HFF-Myc (cell line): ENCODE measurements at regions not wholly inside any gene's neighbourhood (a gene's known extent, or its start where the extent isn't known, plus 50 kb on each side); places are given as distances from the start of the nearest gene placed in this dataset.

ENCODE experiments used
- DNase-seq: peaks from one replicate; pipeline ENCODE4 v3.0.0-alpha.2; 2011; ENCODE audit warnings: low read depth; ENCODE audit errors: extremely low read depth
- H3K4me3 ChIP-seq: replicated peaks from 2 replicates; pipeline ENCODE4 v1.5.1; 2011; ENCODE audit warnings: low read depth, mild to moderate bottlenecking, control low read depth, low read length
- CTCF ChIP-seq: IDR thresholded peaks from 2 replicates; pipeline ENCODE4 v1.5.1; 2012; ENCODE audit warnings: mild to moderate bottlenecking, low read depth, low read length, control low read depth; ENCODE audit errors: missing control alignments

DNA sequence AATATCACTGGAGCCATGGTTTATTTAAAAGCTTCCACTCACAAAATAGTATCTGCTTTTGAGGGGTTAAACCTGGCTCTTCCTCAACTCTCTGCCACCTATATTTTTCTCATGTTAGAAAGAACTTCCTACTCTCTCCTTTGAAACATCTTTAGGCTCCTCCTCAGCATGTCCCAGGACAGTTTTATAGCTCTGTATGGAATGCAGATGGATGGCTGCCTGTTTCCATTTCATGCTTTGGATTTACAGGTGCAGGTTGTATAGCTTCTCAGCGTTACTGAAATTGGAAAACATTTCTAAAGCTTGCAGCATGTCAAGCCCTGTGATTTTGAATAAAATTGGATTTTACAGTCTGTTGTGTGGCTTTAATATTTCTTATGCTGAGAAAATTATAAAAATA is 314.0 kb downstream of the NDFIP2 start:
- TF ChIP-seq CTCF, result no peak
- H3K4me3 ChIP-seq, result no peak overlapping the region
- DNase-seq, result no peak

DNA sequence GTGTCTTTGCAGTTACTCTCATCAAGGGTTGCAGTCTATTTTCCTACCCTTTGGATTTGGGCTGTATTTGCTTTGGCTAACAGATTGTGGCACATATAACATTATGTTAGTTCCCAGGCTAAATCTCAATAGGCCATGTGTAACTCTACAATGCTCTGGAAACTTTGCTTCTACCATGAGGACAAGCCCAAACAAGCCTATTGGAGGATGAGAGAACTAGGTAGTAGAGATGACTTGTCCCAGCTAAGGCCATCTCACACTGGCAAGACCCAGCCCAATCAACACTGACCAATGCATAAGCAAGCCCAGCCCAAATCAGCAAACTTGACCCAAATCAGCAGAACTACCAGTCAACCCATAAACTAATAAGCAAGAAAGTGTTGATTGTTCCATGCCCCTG is 311.8 kb downstream of the NDFIP2 start:
- TF ChIP-seq CTCF, result no peak
- no peak for DNase-seq
- no peak overlapping the region for H3K4me3 ChIP-seq

DNA sequence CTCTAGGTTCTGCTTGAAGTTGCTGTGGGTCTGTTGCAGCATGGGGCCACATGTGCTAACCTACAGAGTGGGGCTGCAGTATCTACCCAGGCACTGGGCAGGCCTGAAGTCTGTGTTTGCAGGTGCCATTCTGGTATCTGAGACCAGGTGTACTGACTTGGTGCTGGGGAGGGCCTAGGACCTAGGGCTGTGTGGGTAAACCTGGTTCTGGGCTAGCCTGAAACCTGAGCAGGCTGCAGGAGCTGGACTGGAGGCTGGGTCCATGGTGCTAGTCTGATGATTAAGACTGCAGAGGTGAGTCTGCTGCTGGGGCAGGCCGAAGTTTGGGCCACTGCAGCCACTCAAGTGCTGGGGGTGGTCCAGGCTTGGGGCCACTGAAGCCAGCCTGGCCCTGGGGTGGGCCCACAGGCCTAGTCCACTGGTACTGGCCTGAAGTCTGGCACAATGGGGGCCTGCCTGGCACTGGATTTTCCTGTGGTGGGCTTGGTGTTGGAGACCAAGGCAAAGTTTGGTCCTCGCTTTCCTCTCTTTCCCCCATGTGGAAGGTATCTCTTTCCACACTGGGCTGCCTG is 310.6 kb downstream of the NDFIP2 start:
- no peak overlapping the region for H3K4me3 ChIP-seq
- no peak for TF ChIP-seq CTCF
- DNase-seq, result no peak

DNA sequence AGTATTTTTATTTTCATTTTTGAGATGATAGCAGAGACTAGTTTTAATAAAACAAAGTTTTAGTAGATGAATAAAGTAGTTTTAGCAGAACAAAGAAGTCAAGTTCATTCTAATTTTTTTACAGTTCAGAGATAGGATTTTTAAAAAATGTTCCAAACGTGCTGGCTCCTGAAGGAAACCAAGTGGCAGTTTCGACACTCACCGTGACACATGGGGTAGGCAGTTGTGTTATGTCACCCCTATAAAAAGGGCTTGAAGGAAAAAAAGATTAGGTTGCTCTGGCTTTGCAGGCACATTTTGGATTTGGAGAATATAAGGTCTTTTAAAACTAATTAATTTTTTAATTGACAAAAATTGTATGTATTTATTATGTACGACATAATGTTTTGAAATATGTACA is 305.2 kb downstream of the NDFIP2 start:
- DNase-seq, result no peak
- TF ChIP-seq CTCF, result no peak
- no peak overlapping the region for H3K4me3 ChIP-seq

DNA sequence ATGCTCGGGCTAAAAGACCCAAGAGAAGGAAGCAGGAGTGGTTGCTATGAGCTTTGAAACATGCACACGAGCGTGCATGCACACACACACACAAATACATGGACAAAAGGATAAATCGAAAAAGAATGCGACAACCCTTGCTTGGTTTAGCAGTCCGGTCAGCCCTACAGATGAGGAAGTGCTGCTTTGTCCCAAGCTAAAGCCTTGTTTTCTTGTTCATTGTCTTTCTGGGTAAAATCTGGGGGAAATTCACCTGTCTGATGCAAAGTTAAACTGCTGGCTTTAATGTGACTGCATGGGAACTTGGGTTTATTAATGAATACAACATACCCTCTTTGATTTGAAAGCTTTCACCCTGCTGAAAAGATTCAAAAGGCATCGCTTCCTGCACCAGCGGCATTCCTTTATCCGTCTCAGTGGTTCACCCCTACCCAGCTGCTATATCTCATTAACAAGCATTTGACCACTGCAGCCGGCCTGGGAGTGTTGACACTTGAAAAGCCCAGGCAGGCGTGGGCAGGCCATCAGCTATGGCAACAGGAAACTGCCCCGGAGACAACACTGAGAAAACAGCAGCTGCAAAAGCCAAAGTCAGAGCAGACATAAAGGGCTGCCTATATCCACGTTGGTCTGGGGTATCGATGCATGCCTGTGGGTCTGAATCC is 301.7 kb downstream of the NDFIP2 start:
- H3K4me3 ChIP-seq, result no peak overlapping the region

DNA sequence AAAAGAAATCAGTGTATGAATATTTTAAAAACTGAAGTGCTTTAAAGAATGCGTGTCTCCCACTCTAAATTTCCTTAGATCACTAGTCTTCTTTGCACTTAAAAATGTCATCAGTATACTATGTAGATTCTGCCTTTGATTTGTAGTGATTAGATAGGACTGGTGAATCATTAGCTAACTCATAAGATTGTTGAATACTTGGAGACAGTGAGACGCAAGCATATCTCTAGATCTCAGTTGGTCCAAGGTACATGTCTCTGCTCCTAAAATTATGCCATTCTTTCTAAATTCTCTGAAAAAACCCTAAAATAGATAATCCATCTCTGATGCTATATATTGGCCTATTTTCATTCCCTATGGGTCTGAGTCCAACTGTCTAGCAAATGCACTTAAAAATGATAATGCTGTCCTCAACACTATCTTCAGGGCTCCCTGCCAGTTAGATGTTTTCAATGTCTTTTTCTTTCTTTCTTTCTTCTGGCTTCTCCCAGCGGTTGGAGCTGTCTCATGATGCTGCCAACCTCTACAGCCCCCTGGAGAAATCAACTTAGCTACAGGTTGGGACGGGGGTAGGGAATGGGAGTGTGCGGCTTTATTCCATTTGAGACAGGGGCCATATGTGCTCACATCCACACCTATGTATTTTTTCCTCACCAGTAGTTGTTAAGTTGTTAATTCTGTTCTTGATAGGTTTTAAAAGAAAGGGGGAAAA is 301.0 kb downstream of the NDFIP2 start:
- DNase-seq, result no peak
- H3K4me3 ChIP-seq, result no peak overlapping the region
- TF ChIP-seq CTCF, result no peak

More for the DNA sequence above, 301.7 kb downstream of the NDFIP2 start:
- no peak for DNase-seq
- no peak for TF ChIP-seq CTCF
